ENCODE measurements at regions not wholly inside any gene's neighbourhood (a gene's known extent, or its start where the extent isn't known, plus 50 kb on each side); places are given as distances from the start of the nearest gene placed in this dataset.
A peak's percentile ranks its signal among the peaks of the same experiment; 100 is the strongest.

GRCh38 chr13:40479196-40479845 lies 187.1 kb downstream of the FOXO1 start:
- intact Hi-C loops (cut with DNase I) = loop anchor here in 5 of 10 donors (5.0 to 10.0 kb wide), 3 partner anchors 105 to 185 kb away; partner anchors contain the start of gene FOXO1 (in 3 of the 5)
- H3K9me3 ChIP-seq = no peaks in the 10 kb centered on the region
- 94% methylated on average over 28 of the region's 28 CpGs for WGBS, 2 donors
- H3K4me3 ChIP-seq = no peak overlapping the region
- no peaks in the 10 kb centered on the region for H3K36me3 ChIP-seq
- peak overlapping the region in 5 of 10 donors; percentile 39 to 85 (median 71) for H3K27ac ChIP-seq
- TF ChIP-seq, protein P1, sequence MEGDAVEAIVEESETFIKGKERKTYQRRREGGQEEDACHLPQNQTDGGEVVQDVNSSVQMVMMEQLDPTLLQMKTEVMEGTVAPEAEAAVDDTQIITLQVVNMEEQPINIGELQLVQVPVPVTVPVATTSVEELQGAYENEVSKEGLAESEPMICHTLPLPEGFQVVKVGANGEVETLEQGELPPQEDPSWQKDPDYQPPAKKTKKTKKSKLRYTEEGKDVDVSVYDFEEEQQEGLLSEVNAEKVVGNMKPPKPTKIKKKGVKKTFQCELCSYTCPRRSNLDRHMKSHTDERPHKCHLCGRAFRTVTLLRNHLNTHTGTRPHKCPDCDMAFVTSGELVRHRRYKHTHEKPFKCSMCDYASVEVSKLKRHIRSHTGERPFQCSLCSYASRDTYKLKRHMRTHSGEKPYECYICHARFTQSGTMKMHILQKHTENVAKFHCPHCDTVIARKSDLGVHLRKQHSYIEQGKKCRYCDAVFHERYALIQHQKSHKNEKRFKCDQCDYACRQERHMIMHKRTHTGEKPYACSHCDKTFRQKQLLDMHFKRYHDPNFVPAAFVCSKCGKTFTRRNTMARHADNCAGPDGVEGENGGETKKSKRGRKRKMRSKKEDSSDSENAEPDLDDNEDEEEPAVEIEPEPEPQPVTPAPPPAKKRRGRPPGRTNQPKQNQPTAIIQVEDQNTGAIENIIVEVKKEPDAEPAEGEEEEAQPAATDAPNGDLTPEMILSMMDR (IDR thresholded peaks at IDR 0.05) = no peak
- DNase-seq (no peak), ATAC-seq (no peak)
- H3K4me1 ChIP-seq = peaks cover 20 to 61% (median 45%) of the 10 kb centered on the region in 9 donors
- H3K27me3 ChIP-seq = no peaks in the 10 kb centered on the region

GRCh38 chr13:40480012-40480914 lies 186.2 kb downstream of the FOXO1 start:
- no peak overlapping the region for H3K4me3 ChIP-seq
- peak overlapping the region in 6 of 10 donors; percentile 12 to 53 (median 40) for H3K27ac ChIP-seq
- no peaks in the 10 kb centered on the region for H3K36me3 ChIP-seq
- no peaks in the 10 kb centered on the region for H3K27me3 ChIP-seq
- WGBS, 2 donors = 46% methylated on average over 19 of the region's 19 CpGs
- ATAC-seq = peak in 1 of 8 donors; percentile 45
- H3K4me1 ChIP-seq = peaks cover 20 to 65% (median 53%) of the 10 kb centered on the region in 9 donors
- DNase-seq = no peak
- intact Hi-C loops (cut with DNase I) = loop anchor here in 1 of 10 donors (10.0 kb wide), 1 partner anchor 185 kb away; the partner anchor contains the start of gene FOXO1
- H3K9me3 ChIP-seq = no peaks in the 10 kb centered on the region
- TF ChIP-seq, protein P1 (IDR thresholded peaks at IDR 0.05) = no peak

GRCh38 chr13:40480915-40481516 lies 185.4 kb downstream of the FOXO1 start:
- intact Hi-C loops (cut with DNase I) = loop anchor here in 1 of 10 donors (10.0 kb wide), 1 partner anchor 184 kb away; the partner anchor contains the start of gene FOXO1
- DNase-seq = no peak

More at GRCh38 chr13:40480915-40481516, 185.4 kb downstream of the FOXO1 start:
- 79% methylated on average over 12 of the region's 12 CpGs for WGBS, 2 donors
- Histone ChIP-seq H3K9me3 (no peaks in the 10 kb centered on the region), H3K27me3 (no peaks in the 10 kb centered on the region), H3K4me3 (no peak overlapping the region), H3K36me3 (no peaks in the 10 kb centered on the region), H3K27ac (peak overlapping the region in 1 of 10 donors; percentile 50), H3K4me1 (peaks cover 20 to 64% (median 49%) of the 10 kb centered on the region in 9 donors)
- no peak for ATAC-seq
- TF ChIP-seq, protein P1 (IDR thresholded peaks at IDR 0.05) = no peak

Measured in heart right ventricle (tissue), 16 donors.